Fibroblast of lung (primary cell): ENCODE measurements at regions not wholly inside any gene's neighbourhood (a gene's known extent, or its start where the extent isn't known, plus 50 kb on each side); places are given as distances from the start of the nearest gene placed in this dataset.

Experiments used
- CTCF ChIP-seq, 2 donors: IDR thresholded peaks in 1 of 2; conservative IDR thresholded peaks in 1 of 2; 1 replicate in 1 of 2; 2 replicates in 1 of 2; pipeline ENCODE4 v1.5.1; 2011 to 2012; ENCODE audit warnings: low read length in 2 of 2, control low read depth in 1 of 2, inconsistent platforms in 1 of 2, low read depth in 1 of 2, mild to moderate bottlenecking in 1 of 2
- EZH2 ChIP-seq: IDR thresholded peaks from 2 replicates; pipeline ENCODE4 v1.5.1; 2012; ENCODE audit warnings: low read length, control low read depth, mild to moderate bottlenecking; ENCODE audit errors: missing control alignments

GRCh38 chr14:59126714-59127436 is 61.6 kb upstream of the DAAM1 start:
- TF ChIP-seq CTCF (conservative IDR thresholded peaks at IDR 0.05 in 1 of 2, IDR thresholded peaks at IDR 0.05 in 1 of 2; ENCODE audit: low read depth in 1 of 2, low read length in 2 of 2), result peak; percentile 66 to 74
- TF ChIP-seq EZH2, result no peak
